Iris pigment epithelial cell (primary cell): ENCODE measurements at regions not wholly inside any gene's neighbourhood (a gene's known extent, or its start where the extent isn't known, plus 50 kb on each side); places are given as distances from the start of the nearest gene placed in this dataset.

Experiments used
- DNase-seq: peaks from one replicate; pipeline ENCODE4 v3.0.0-alpha.2; 2011; ENCODE audit warnings: low read depth

DNA sequence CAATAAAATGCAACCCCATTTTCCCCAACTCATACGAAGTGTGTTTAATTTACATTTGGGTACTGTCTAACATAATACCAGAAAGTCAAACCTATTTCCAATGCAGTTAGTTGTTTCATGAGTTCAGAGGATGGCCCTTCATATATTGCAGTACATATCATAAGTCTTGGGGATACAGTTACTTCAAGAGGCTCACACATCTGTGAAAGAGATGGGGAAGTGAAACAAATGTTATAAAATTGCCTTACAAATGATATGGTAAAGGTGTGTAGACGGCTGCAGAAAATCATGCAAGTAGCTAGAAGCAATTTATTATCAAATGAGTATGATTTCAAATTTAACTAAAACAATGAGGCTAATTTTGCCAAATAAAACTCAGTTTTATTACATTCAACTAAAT, 219.0 kb upstream of the CDH12 start:
- DNase-seq: no peak

DNA sequence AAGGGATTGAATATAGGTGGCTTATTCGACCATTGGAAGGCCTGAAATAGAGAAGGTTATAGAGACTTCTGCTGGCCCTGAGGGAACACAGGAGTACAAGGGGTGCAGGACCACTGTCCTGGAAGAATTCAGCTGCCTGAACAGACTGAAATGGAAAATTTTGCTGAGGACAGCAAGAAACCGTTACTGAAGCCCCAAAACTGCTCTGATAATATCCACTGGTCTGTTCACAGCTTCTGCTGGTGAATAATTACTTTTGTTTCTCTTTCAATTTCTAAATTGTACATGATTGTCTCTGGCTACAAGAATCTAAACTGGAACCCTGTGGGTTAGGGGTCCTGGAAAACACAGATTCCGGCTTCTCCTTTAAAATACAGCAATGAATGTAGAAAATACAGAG, 218.5 kb upstream of the CDH12 start:
- no peak for DNase-seq

DNA sequence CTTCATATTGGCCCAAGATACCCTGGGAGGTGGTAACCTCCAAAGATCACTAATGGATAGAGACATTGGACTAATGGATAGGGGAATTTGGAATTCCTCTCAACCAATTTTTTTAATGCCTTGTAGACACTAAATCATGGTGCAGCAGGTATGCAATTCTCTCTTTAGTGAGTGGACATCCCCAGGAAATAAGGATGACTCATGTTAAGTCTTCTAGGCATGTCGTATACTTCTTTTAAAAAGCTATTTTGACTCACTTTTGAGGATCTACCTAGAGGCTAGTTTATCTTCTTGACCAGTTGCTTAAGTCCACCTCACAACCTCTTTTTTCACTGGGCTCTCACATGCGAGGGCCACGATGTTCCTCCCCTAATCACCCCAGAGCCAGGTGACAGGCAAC, 211.6 kb upstream of the CDH12 start:
- no peak for DNase-seq

DNA sequence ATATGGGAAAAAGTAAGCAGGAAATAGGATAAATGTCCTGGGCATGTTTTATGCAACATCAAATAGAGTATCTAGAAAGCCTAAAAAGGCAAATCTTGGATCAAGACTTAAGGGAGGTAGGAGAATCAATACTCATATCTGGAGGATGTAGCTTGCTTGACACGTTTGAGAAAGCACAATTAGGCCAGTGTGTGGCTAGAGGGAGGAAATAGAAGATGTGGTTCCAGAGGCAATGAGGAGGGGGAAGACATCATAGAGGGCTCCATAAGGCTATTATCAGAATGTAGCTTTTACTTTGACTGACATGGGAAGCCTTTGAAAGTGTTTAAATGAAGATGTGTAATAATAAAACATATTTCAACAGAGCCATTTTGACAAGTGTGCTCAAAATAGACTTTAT, 200.7 kb upstream of the CDH12 start:
- no peak for DNase-seq

DNA sequence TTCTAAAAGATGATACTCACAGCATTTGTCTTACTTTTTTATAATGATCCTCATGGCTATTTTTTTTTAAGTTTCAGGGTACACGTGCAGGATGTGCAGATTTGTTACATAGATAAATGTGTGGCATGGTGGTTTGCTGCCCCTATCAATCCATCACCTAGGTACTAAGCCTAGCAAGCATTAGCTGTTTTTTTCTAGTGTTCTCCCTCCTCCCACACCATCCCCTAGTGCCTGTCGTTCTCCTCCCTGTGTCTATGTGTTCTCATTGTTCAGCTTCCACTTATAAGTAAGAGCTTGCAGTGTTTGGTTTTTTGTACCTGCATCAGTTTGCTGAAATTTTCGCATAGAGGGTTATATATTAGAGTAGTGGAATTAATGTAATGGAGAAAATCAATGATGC, 189.1 kb upstream of the CDH12 start:
- no peak for DNase-seq

DNA sequence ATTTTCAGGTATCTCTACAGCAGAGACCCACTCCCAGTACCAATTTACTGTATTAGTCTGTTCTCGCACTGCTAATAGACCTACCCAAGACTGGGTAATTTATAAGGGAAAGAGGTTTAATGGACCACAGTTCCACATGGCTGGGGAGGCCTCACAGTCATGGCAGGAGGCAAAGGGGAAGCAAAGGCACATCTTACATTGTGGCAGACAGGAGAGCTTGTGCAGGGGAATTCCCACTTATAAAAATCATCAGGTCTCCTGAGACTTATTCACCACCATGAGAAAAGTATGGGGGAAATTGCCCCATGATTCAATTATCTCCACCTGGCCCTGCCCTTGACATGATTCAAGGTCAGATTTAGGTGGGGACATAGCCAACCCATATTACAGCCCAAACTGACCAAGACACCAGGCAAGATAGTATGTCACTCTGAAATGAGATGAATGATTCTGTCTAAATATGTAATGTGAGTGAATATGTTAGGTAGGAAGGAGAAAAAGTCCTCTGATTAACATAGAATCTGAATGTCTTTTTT, 182.5 kb upstream of the CDH12 start:
- no peak for DNase-seq

DNA sequence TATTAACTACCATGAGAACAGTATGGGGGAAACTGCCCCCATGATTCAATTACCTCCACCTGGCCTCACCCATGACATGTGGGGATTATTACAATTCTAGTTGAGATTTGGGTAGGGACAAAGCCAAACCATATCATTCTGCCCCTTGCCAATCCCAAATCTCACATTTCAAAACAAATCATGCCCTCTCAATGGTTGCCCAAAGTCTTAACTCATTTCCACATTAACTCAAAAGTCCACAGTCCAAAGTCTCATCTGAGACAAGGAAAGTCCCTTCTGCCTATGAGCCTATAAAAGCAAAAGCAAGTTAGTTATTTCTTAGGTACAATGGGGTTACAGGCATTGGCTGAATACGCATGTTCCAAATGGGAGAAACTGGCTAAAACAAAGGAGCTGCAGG, 180.7 kb upstream of the CDH12 start:
- no peak for DNase-seq

DNA sequence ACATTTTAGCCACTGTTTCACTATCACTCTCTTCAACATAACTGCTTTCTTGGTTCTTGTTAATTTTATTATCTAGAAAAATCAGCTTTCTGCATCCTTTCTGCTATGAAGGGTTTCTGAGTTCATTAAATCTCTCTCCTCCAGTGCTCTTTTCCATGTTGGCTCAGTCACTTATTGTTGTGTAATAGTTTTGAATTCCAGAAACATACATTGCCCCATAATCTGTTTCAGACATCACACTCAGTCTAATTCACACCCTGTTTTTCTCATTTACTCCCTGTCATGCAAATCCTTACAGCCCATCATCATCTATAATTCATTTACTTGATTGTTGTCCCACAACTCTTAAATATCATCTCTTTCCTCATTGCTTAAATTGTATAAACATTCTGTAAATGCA, 176.1 kb upstream of the CDH12 start:
- DNase-seq: no peak

DNA sequence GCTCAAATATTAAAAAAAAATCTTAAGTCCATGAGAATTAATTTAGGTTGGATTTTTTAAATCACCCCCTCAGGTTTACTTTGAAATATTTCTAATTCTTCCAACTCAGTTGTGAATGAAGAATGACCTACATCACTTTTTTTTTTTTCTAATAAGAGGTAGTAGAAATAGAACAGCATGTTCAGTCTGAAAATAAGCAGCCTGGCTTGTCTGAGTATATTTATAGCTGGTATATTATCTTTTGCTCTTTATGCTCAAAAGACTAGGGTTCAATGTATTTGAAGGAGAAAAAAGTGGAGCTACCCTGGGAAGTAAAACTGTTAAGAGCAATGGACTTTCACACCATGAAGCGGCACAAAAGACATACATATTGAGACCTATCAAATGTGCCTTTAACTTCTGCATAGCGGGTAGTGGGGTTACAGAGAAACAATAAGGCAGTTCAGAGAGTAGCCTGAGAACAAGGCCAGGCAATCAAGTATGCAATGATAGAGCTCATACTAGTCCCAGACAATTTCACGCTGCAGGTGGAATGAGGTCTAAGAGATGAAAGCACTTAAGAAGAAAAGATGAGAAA, 175.4 kb upstream of the CDH12 start:
- no peak for DNase-seq

DNA sequence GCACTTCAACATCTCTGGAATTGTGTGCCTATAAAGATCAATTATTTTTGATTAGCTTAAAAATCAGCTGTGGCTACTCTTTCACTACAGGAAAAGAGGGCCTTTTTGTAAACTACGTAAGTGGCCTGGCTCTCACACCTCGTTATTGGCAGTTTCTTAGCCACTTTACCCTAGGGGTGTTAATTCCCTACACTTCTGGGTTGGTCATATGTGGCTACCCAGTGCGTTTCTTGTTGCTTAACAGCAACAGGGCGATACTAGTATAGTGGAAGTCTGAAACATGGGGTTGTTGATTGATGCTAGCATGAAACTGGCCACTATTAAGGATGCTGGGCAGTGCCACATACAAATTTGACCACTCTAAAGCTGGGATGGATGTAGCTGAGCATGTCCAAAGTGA, 174.7 kb upstream of the CDH12 start:
- DNase-seq: no peak

DNA sequence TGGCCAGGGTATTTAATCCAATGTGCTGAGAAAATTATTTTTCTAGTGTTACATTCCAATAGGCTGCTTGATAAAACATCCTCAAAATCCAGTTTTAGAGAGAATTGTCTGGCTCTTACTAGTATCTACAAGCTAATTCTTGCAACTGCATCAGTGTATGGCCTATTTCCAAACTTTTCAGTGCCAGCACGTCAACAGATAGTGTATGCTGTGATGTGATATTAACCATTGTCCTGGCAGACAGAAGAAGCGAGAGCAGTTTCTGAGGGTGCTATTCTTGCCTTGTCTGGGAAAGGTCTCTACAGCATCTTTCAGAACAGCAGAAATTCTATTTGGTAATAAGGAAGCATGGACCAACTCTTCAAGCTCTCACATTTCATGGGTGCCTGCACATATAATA, 174.2 kb upstream of the CDH12 start:
- no peak for DNase-seq

DNA sequence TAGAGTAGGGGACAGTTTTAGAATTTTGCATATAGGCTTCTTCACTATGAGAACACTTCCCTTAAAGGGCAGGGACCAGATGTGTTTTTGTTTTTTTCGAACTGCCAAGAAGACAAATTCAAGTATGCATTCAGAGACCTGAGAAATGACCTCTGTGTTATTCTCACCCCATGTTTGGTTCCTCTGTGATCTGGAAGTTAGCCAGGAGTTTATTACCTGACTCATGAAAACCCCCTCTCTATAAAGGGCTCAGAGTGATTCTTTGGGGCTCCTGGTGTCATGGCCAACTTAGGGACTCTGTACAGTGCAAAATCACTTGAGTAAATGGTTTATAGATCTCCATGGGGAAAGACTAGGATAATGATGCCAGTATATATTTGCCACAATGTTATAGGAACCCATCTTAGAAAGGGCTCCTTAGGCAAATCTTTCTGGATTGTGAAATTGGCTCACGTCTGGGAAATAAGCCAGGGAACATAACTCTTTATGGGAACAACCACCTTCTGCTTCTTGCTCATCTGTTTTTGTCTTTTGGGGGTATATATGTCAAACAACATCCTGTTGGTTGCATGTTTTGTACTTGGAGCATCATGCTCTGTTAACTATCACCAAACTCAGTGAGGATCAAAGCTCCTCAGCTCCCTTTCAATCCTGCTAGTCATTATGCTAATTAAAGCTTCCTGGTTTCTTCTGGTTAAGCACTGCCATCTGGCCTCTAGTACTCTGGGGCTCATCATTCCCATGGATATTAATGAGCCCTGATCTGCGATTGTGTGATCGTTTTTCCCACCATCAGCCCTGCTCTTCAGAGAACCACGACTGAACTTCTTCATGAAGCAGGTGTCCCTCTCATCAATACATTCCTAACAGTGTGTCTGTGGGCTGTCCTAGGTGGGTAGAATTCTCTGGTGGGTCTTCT, 173.4 kb upstream of the CDH12 start:
- peak; percentile 54 for DNase-seq

DNA sequence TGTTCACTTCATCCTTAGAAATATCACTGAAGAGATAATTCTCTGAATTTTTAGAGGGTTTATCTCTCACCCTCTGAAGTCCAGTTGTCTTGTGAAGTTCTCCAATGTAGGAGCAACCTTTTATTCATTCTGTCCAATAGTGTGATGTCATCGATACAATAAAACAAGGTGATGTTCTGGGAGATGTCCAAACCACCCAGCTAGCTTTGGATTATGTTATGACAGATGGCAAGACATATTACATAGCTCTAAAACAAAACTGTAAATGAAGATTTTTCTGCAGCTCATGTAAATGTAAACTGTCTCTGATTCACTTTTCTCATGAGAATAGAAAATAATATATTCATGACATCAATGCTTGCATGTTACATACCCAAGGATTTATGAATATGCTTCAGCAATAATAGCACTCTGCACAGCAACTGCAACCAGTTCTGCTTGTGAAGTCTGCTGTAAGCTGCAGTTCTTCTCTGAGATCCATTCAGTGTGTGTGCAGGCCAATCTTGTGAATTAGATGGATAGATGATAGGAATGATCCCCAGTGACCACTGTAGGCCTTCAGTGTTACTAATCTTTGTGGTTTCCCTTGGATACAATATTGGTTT, 172.6 kb upstream of the CDH12 start:
- no peak for DNase-seq

DNA sequence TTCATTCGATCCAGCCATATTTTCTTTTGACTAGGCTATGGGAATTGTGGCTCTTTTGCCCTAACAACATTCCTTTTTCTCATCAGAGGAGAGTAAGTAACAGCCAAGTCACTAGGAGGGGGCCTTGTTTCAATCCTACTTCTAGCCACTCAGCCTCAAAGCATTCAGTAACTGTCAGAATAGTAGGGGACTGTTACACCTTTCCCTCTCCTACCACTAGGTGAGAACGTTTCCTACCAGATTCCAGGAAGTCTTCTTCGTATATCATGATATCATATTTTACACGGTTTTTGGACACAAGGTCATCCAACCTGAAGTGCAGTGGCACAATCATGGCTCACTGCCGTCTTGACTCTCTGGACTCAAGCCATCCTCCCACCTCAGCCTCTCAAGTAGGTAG, 171.3 kb upstream of the CDH12 start:
- no peak for DNase-seq

DNA sequence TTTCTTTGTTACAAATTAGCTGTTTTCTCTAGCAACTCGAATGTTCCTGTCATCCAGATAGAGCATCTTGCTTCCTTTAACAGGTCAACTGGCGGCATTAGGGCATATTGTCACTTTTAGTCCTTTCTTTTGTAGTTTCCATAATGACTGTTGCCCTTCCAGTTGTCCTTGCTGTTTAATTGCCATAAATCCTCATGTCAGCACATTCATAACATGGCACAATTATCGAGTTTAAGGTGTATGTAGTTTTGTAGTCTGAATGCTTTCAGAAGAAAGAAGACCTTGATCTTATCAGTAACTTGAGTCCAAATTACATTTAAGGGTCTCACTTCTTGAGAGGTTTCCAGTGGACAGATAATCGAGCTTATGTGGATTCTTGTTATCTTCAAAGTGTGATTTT, 161.7 kb upstream of the CDH12 start:
- no peak for DNase-seq

DNA sequence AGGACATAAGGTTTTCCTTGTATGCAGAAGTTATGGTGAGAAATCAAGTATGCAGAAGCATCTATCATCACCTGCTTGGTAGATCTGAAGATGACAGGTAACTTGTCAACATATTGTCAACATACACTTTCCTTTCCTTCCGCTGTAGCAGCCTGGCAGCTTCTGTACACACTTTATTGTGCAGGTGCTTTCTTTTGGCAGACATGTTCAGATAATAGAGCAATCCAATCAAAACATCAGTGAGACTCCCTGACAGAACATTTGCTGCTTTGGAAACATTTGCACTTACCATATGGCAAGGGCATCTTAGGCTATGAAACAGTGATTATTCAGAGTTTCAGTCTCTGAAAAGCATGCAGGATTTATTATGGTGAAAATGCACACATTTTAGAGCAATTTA, 161.1 kb upstream of the CDH12 start:
- DNase-seq: no peak

DNA sequence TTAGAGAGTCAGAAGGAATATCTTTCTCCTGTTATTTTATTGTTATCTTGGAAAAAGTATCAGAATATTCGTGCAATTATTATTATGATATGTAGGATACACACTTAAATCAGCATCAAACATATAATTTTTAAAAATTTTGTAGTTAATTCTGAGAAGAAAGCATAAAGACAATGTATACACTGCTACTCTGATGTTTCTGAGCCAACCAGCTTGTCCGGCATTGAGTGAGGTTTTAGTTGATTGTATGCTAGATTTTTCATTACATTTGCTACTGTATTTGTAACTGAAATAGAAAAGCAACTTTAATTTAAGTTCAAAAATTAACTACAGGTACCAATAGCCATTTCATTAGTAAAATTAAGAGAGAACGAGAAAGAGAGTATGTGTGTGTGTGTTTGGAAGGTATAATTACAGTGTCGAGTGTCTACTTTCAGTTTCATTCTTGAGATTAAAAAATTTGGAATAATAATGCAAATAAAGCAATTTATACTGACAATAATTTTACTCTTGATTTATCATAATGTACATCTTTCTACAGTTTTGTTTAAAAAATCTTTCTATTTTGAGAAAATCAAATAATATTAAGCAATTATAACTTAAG, 160.4 kb upstream of the CDH12 start:
- DNase-seq: no peak

DNA sequence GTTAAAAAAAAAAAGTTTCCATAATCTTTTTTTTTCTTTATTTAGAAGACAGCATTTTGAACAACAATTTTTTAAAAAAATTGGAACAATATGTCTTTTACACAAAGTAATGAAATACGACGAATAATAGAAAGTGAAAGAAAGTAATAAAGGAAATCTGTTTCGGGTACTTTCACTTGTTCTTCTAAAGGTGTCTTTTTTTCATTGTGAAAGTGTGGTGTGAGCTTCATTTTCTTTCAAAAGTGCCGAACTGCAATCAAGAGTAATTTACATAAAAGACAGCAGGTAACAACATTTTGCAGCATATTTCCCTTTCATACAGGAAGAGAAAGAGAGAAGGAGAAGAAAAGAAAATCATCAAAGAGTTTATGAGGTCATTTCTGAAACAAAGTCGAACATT, 159.7 kb upstream of the CDH12 start:
- no peak for DNase-seq

DNA sequence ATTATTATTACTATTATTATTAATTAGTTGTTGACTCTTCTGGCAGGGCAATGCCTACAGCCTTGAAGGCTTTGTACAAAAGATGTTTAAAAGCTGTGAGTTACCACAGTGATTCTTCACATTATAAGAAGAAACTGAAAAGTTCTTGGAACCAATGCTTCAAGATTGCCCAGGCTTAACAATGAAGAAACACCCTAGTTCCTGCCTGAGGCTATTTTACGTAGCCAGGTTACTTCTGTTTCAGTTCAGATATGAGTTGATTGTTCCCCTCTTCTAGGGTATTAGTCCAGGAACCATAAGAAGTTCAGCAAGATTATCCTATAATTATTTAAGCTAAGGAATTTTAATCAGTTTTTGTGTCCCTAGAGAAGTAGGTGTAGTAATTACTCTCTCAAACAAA, 154.6 kb upstream of the CDH12 start:
- no peak for DNase-seq

DNA sequence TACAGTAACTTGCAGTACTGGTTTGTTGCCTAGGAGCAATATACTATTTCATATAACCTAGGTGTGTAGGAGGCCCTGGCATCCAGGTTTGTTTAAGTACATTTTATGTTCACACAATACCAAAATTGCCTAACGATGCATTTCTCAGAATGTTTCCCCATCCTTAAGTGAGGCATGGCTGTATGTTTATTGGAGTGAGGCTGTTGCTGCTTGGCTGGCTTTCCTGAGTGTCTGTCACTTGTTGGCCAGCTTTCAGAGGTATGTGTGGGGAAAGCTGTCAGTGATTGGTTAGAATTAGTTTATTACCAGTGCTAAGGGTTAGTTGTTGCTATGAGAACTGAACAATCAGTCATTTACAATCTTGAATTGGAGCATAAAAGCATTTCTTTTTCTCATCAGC, 154.1 kb upstream of the CDH12 start:
- no peak for DNase-seq

DNA sequence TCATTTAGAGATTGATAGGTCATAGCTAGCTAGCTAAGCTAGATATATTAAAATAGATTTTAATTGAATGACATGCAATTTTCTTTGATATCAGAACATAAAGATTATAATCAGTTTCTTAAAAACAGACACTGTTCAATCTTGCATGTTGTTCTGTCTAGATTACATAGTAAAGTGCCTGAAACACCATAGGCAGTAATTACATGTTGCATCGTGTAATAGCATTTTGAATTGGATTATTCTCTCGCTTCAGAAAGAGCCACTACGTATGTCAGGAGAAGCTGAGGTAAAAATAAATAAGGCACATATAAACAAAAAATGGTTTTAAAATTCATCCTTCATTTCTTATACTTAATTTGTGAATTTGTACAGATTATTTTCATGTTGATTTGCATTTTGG, 148.0 kb upstream of the CDH12 start:
- no peak for DNase-seq

DNA sequence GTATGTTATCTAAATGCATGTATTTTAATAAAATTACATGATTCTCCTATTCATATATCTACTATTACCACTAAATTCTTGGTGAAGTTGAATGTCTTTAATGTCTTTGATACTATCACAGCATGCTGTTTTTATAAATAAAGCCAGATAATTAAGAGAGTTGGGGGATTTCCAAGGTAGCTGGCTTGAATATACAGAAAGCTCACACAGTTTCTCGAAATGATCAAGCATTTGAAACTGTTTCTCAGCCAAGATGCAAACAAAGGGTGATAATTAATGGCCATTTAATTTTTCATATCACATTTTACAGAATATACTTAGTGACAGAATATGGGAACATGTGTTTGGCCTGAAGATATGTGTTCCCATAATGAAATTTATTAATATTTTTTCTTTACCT, 145.6 kb upstream of the CDH12 start:
- DNase-seq: no peak

DNA sequence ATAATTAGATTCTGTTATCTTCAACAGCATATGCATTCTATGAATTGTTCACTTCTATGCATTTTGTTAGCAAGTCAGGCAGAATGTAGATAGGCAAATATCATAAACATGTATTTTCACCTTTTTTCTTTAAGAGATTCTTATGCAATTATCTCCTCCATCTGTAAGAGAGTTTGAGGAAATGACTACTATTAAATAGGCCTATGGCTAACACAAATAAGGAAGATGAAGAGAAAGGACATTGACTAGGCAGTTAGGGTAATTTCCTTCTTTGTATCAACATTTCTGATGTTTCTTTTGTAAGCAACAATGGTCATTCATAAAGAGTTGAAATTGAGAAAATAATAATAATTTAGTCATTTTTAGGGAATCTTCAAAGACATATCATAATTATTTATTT, 145.2 kb upstream of the CDH12 start:
- no peak for DNase-seq
